NB4 (cell line): ENCODE measurements at regions not wholly inside any gene's neighbourhood (a gene's known extent, or its start where the extent isn't known, plus 50 kb on each side); places are given as distances from the start of the nearest gene placed in this dataset.

Experiments
- MYC ChIP-seq: IDR thresholded peaks from 2 replicates; pipeline ENCODE4 v1.6.1; 2011; ENCODE audit warnings: low read depth, low read length
- TF ChIP-seq, protein P1 (sequence below): IDR thresholded peaks from one replicate; pipeline ENCODE4 v1.5.1; 2012; ENCODE audit warnings: low read depth, low read length

DNA sequence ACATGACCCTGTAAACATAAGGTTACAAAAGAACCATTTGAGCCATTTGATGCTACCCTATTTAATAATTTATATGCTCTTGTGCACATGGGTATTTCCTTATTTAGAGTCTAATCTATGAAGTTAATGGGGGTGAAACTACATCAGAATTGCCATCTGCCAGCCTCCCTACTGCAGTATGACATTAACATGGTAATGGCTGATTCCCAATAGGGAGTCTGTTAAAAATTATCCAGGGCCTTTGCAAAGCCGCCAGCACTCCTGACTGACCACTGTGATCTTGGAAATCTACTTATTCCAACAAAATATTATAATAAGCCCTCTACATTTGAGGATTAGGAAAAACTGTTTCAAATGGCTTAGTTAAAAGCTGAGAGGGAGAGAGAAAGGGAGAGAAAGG lies 153.7 kb downstream of the CLCN4 start:
- TF ChIP-seq, protein P1, sequence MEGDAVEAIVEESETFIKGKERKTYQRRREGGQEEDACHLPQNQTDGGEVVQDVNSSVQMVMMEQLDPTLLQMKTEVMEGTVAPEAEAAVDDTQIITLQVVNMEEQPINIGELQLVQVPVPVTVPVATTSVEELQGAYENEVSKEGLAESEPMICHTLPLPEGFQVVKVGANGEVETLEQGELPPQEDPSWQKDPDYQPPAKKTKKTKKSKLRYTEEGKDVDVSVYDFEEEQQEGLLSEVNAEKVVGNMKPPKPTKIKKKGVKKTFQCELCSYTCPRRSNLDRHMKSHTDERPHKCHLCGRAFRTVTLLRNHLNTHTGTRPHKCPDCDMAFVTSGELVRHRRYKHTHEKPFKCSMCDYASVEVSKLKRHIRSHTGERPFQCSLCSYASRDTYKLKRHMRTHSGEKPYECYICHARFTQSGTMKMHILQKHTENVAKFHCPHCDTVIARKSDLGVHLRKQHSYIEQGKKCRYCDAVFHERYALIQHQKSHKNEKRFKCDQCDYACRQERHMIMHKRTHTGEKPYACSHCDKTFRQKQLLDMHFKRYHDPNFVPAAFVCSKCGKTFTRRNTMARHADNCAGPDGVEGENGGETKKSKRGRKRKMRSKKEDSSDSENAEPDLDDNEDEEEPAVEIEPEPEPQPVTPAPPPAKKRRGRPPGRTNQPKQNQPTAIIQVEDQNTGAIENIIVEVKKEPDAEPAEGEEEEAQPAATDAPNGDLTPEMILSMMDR: no peak
- TF ChIP-seq MYC: no peak
